ENCODE measurements at regions not wholly inside any gene's neighbourhood (a gene's known extent, or its start where the extent isn't known, plus 50 kb on each side); places are given as distances from the start of the nearest gene placed in this dataset.
"Not testable (repeated sequence)": the region's sequence is repeated elsewhere in the genome, so short reads cannot be mapped to it uniquely, and the experiment has no call there.

DNA sequence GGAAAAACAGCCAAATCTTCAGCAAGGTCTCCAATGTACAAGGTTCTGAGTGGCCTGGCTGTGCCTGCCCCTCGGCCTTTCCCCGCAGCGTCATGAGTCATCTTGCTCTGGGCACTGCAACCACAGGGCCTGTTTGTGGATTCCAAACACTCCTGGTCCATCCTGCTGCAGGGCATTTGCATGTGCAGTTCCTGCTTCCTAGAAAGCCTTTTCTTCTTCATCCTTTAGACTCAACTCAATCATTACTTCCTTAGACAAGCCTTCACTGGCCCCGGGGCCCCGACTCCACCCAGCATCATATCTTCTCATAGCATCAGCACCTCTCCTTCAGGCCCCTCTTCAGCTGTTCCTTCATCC, 101.8 kb upstream of the EGLN3 start:
- no peak overlapping the region for H3K4me3 Mint-ChIP-seq (ENCODE audit: unreplicated experiment)
- TF ChIP-seq, protein P1, sequence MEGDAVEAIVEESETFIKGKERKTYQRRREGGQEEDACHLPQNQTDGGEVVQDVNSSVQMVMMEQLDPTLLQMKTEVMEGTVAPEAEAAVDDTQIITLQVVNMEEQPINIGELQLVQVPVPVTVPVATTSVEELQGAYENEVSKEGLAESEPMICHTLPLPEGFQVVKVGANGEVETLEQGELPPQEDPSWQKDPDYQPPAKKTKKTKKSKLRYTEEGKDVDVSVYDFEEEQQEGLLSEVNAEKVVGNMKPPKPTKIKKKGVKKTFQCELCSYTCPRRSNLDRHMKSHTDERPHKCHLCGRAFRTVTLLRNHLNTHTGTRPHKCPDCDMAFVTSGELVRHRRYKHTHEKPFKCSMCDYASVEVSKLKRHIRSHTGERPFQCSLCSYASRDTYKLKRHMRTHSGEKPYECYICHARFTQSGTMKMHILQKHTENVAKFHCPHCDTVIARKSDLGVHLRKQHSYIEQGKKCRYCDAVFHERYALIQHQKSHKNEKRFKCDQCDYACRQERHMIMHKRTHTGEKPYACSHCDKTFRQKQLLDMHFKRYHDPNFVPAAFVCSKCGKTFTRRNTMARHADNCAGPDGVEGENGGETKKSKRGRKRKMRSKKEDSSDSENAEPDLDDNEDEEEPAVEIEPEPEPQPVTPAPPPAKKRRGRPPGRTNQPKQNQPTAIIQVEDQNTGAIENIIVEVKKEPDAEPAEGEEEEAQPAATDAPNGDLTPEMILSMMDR (IDR thresholded peaks at IDR 0.05) = no peak
- H3K36me3 Mint-ChIP-seq (ENCODE audit: unreplicated experiment) = no peaks in the 10 kb centered on the region
- no peak overlapping the region for H3K27ac Mint-ChIP-seq (ENCODE audit: unreplicated experiment)
- peaks cover 9% of the 10 kb centered on the region for H3K4me1 Mint-ChIP-seq (ENCODE audit: unreplicated experiment)
- DNase-seq (ENCODE audit: extremely low spot score, unreplicated experiment) = peak; percentile 56
- H3K27me3 Mint-ChIP-seq (ENCODE audit: unreplicated experiment) = no peaks in the 10 kb centered on the region
- H3K9me3 Mint-ChIP-seq (ENCODE audit: unreplicated experiment) = no peaks in the 10 kb centered on the region

DNA sequence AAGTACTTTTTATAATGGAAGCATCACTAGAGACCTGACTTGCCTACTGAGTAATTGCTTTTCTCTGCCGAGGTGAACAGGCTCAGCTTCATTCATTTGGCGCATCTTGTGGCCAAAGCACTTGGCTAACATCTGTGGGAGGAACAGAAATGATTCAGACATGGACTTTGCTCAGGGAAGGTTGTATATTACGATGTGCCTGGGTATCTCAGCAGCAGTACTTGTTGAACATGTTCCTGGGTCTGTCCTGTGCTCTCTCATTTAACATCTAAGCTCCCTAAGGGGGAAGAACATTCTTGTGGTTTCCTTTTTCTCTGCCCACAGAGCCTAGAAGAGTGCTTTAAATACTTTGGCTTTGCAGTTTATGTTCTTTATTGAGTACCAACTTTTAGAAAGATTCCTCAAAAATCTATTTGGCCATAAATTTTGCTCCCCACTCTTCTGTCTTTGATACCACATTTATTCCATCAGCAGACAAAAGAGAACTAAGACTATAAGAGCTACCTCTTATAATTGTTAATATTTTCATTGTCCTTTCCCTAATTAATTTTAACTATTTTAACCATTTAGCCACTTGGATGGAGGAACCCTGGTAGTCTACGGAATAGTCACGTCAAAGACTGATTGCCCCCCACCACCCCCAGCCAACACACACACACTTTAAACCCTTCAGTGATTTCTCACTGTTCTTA, 101.2 kb upstream of the EGLN3 start:
- Mint-ChIP-seq H3K27me3 (ENCODE audit: unreplicated experiment) (no peaks in the 10 kb centered on the region), H3K27ac (ENCODE audit: unreplicated experiment) (no peak overlapping the region), H3K36me3 (ENCODE audit: unreplicated experiment) (no peaks in the 10 kb centered on the region), H3K9me3 (ENCODE audit: unreplicated experiment) (no peaks in the 10 kb centered on the region), H3K4me3 (ENCODE audit: unreplicated experiment) (no peak overlapping the region), H3K4me1 (ENCODE audit: unreplicated experiment) (peaks cover 9% of the 10 kb centered on the region)
- TF ChIP-seq, protein P1 (IDR thresholded peaks at IDR 0.05) = no peak
- peak; percentile 4 for DNase-seq (ENCODE audit: extremely low spot score, unreplicated experiment)

- Mint-ChIP-seq H3K4me1 (ENCODE audit: unreplicated experiment) (peaks cover 3% of the 10 kb centered on the region), H3K27ac (ENCODE audit: unreplicated experiment) (no peak overlapping the region), H3K4me3 (ENCODE audit: unreplicated experiment) (no peak overlapping the region), H3K9me3 (ENCODE audit: unreplicated experiment) (no peaks in the 10 kb centered on the region), H3K36me3 (ENCODE audit: unreplicated experiment) (no peaks in the 10 kb centered on the region), H3K27me3 (ENCODE audit: unreplicated experiment) (no peaks in the 10 kb centered on the region)
- DNase-seq (ENCODE audit: extremely low spot score, unreplicated experiment) = no peak
- TF ChIP-seq, protein P1 (IDR thresholded peaks at IDR 0.05) = no peak
Observed at GRCh38 chr14:34050606-34051005, 99.7 kb upstream of the EGLN3 start.

GRCh38 chr14:34049790-34050189, 98.9 kb upstream of the EGLN3 start:
- Mint-ChIP-seq H3K4me1 (ENCODE audit: unreplicated experiment) (no peaks in the 10 kb centered on the region), H3K9me3 (ENCODE audit: unreplicated experiment) (no peaks in the 10 kb centered on the region), H3K4me3 (ENCODE audit: unreplicated experiment) (no peak overlapping the region), H3K27me3 (ENCODE audit: unreplicated experiment) (no peaks in the 10 kb centered on the region), H3K27ac (ENCODE audit: unreplicated experiment) (no peak overlapping the region), H3K36me3 (ENCODE audit: unreplicated experiment) (no peaks in the 10 kb centered on the region)
- TF ChIP-seq, protein P1 (IDR thresholded peaks at IDR 0.05) = no peak
- DNase-seq (ENCODE audit: extremely low spot score, unreplicated experiment) = peak; percentile 3

DNA sequence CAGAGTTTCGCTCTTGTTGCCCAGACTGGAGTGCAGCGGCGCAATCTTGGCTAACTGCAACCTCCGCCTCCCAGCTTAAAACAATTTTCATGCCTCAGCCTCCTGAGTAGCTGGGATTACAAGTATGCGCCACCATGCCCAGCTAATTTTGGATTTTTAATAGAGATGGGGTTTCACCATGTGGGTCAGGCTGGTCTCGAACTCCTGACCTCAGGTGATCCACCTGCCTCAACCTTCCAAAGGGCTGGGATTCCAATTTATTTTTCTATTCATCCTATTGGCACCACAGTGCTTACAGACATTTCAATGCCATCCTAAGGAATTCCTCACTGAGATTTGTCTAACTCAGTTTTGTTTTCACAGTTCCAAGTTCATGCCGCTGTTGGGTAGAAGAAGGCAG, 98.3 kb upstream of the EGLN3 start:
- H3K27me3 Mint-ChIP-seq (ENCODE audit: unreplicated experiment); H3K4me1 Mint-ChIP-seq (ENCODE audit: unreplicated experiment); H3K36me3 Mint-ChIP-seq (ENCODE audit: unreplicated experiment); H3K27ac Mint-ChIP-seq (ENCODE audit: unreplicated experiment); H3K9me3 Mint-ChIP-seq (ENCODE audit: unreplicated experiment); H3K4me3 Mint-ChIP-seq (ENCODE audit: unreplicated experiment): not testable (repeated sequence)
- DNase-seq (ENCODE audit: extremely low spot score, unreplicated experiment) = peak; percentile 13
